Cardiac muscle cell (in vitro differentiated cells and primary cell): ENCODE measurements at regions not wholly inside any gene's neighbourhood (a gene's known extent, or its start where the extent isn't known, plus 50 kb on each side); places are given as distances from the start of the nearest gene placed in this dataset.

Experiments used
- DNase-seq, 2 donors: peaks; one replicate each; pipeline versions ENCODE4 v3.0.0 to v3.0.0-alpha.2; 2010 to 2017; ENCODE audit warnings: low read depth in 1 of 2, low spot score in 1 of 2
- H3K27ac ChIP-seq: fragments of 200-600 bp; sonication (generic); 2 replicates; pipeline ENCODE4 v1.5.1; 2016
- H3K27me3 ChIP-seq: fragments of 200-600 bp; sonication (generic); 2 replicates; pipeline ENCODE4 v1.6.0; 2016; ENCODE audit warnings: control low read depth
- H3K36me3 ChIP-seq: fragments of 200-600 bp; sonication (generic); 2 replicates; pipeline ENCODE4 v1.5.1; 2016; ENCODE audit warnings: control low read depth
- H3K4me1 ChIP-seq: fragments of 200-600 bp; sonication (generic); 2 replicates; pipeline ENCODE4 v1.8.1; 2017; ENCODE audit warnings: low read depth, mild to moderate bottlenecking, mixed run types
- H3K4me3 ChIP-seq: fragments of 200-600 bp; sonication (generic); 2 replicates; pipeline ENCODE4 v1.5.1; 2016; ENCODE audit warnings: mild to moderate bottlenecking
- H3K9me3 ChIP-seq: fragments of 200-600 bp; sonication (generic); 2 replicates; pipeline ENCODE4 v1.5.1; 2017; ENCODE audit warnings: low read depth, mild to moderate bottlenecking, control low read depth
- TF ChIP-seq, protein P1 (sequence below): IDR thresholded peaks from 2 replicates; pipeline ENCODE4 v1.5.1; 2012; ENCODE audit warnings: low read depth, mild to moderate bottlenecking, low read length

DNA sequence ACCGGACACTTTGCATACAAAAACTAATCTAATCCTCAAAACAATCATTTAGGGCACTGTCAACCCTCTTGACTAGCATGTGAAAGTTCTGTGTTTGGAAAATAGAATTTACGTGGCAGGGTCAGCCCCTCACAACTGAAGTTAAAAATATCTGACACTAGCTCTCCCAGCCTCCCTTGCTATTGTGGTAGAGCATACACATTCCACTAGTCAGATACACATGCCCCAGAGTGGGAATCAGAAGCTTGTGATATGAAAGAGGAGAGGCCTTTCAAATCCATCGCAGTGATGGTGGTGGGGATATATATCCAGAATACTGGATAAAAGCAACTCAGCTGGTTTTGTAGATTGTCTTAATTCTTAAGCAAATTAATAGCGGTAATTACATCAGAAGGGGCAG is 205.7 kb upstream of the IL15 start:
- Histone ChIP-seq H3K27ac (no peak overlapping the region), H3K27me3 (no peaks in the 10 kb centered on the region), H3K36me3 (no peaks in the 10 kb centered on the region), H3K4me1 (no peaks in the 10 kb centered on the region), H3K9me3 (no peaks in the 10 kb centered on the region), H3K4me3 (no peak overlapping the region)
- peak in 1 of 2 donors; percentile 5 for DNase-seq
- TF ChIP-seq, protein P1, sequence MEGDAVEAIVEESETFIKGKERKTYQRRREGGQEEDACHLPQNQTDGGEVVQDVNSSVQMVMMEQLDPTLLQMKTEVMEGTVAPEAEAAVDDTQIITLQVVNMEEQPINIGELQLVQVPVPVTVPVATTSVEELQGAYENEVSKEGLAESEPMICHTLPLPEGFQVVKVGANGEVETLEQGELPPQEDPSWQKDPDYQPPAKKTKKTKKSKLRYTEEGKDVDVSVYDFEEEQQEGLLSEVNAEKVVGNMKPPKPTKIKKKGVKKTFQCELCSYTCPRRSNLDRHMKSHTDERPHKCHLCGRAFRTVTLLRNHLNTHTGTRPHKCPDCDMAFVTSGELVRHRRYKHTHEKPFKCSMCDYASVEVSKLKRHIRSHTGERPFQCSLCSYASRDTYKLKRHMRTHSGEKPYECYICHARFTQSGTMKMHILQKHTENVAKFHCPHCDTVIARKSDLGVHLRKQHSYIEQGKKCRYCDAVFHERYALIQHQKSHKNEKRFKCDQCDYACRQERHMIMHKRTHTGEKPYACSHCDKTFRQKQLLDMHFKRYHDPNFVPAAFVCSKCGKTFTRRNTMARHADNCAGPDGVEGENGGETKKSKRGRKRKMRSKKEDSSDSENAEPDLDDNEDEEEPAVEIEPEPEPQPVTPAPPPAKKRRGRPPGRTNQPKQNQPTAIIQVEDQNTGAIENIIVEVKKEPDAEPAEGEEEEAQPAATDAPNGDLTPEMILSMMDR = no peak

DNA sequence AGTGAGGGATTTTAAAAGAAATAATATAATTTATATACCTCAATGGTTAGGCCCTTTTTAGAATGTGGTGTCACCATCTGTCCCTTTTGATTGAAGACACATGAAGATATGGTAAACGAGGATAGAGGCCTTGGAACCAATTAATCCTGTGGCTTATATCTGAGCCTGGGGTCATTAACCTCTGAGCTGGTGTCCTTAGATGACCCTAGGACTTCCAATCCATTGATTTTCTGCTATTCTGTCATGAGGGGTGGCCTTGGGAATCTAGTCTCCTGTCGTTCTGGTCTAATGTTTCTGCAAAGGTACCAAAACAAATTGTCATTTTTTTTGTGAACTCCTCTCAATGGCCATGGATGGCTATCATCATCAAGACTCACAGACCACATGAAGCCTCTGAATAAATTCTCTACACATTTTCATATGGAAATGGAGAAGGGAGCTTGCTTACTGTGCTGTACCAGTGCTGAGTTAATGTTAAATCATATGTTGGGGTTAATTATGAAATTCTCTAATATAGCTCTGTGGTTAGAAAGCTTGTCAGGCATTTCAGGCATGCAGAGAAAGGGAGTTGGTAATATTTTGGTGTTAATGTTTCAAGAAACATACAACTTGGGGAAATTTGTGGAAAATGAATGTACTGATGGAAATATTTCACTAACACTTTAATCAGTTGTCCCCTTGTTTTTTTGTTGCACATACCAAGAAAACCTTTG is 204.2 kb upstream of the IL15 start:
- DNase-seq = peak in 1 of 2 donors; percentile 55
- TF ChIP-seq, protein P1 = no peak
- Histone ChIP-seq H3K36me3 (no peaks in the 10 kb centered on the region), H3K4me3 (no peak overlapping the region), H3K9me3 (no peaks in the 10 kb centered on the region), H3K27me3 (no peaks in the 10 kb centered on the region), H3K4me1 (no peaks in the 10 kb centered on the region), H3K27ac (no peak overlapping the region)

DNA sequence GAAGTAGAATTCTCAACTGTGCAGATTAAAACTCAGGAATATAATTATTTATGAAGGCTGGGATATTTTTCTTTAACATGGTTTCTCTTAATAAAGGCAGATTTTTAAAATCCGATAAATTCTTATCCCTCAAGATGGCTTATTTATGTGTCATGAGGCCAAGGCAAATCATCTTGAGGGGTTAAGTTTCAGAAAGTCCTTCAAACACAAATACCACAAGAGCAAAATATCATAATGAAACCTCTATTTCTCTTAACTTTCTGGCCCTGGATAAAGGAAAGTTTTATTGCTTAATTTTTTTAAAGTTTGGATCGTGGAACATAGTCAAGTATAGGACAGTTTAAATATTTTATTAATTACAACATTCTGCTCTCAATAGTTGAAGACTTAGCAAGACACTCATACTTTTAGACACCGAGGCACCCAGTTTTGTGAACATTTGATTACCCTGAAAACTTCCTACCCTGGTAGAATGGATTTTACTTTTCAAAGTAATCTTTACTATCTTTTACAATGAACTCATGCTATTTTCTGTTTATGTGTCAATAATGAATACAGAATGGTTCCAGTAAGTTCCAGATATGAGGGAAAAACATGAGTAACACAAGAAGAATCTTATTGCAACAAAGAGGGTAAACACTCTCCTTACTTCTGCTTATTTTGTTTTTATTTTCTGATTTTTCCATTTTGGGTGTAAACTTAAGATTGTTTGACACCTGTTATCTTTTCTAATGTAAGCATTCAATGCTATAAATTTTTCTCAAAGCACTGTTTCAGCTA is 200.7 kb upstream of the IL15 start:
- Histone ChIP-seq H3K4me1 (no peaks in the 10 kb centered on the region), H3K9me3 (no peaks in the 10 kb centered on the region), H3K27me3 (no peaks in the 10 kb centered on the region), H3K36me3 (no peaks in the 10 kb centered on the region), H3K27ac (no peak overlapping the region), H3K4me3 (no peak overlapping the region)
- TF ChIP-seq, protein P1 = no peak
- DNase-seq = no peak

DNA sequence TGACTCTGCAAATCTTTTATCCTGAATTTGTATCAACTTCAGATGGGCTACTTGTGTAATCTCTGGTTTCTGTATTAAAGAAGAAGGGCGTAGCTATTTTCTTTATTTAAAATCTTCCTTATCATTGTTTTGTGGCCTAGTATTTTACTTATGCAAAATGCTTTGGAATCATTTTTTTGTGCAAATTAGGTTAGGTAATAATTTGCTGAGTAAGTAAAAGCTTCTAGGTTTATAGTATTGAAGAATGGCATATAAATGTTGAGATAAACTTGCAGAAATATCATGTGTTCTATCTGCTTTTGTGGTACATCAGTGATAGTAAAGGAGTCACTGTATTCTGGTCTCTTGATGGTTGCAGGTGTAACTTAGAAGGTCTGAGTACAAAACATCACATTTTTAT is 197.2 kb upstream of the IL15 start:
- TF ChIP-seq, protein P1 = no peak
- no peak overlapping the region for H3K4me3 ChIP-seq
- no peaks in the 10 kb centered on the region for H3K27me3 ChIP-seq
- no peak for DNase-seq
- H3K4me1 ChIP-seq = no peaks in the 10 kb centered on the region
- H3K36me3 ChIP-seq = no peaks in the 10 kb centered on the region
- no peaks in the 10 kb centered on the region for H3K9me3 ChIP-seq
- H3K27ac ChIP-seq = no peak overlapping the region

DNA sequence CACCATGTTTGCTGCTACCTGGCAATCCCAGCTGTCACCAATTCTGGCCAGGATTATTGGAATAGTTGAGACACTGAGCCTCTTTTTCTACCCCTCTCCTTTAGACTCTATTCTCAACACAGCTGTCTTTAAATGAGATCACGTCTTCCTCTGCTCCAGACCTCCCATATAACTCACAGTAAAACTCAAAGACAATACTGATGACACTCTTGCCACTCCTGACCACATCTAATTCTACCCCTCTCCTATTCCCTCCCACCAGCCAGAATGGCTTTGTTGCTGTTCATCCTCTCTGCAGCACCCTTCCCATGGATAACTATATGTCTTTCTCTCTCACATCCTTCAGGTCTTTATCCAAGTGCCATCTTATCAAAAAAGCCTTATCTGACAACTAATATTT is 188.6 kb upstream of the IL15 start:
- H3K36me3 ChIP-seq = no peaks in the 10 kb centered on the region
- H3K4me1 ChIP-seq = no peaks in the 10 kb centered on the region
- H3K4me3 ChIP-seq = no peak overlapping the region
- no peak for DNase-seq
- no peaks in the 10 kb centered on the region for H3K9me3 ChIP-seq
- no peaks in the 10 kb centered on the region for H3K27me3 ChIP-seq
- TF ChIP-seq, protein P1 = no peak
- H3K27ac ChIP-seq = no peak overlapping the region
